Hepatocyte (in vitro differentiated cells): ENCODE measurements at regions not wholly inside any gene's neighbourhood (a gene's known extent, or its start where the extent isn't known, plus 50 kb on each side); places are given as distances from the start of the nearest gene placed in this dataset.
A peak's percentile ranks its signal among the peaks of the same experiment; 100 is the strongest.

Source experiments
- DNase-seq: peaks from one replicate; pipeline ENCODE4 v3.0.0-alpha.2; 2016; ENCODE audit warnings: low spot score
- H2AFZ ChIP-seq: fragments of 200-600 bp; sonication (generic); 2 replicates; pipeline ENCODE4 v1.6.0; 2016; ENCODE audit warnings: antibody characterized with exemption, mild to moderate bottlenecking
- H3K27ac ChIP-seq: fragments of 200-600 bp; sonication (generic); 2 replicates; pipeline ENCODE4 v1.5.1; 2016; ENCODE audit warnings: mild to moderate bottlenecking
- H3K27me3 ChIP-seq: fragments of 200-600 bp; sonication (generic); 2 replicates; pipeline ENCODE4 v1.6.1; 2016
- H3K36me3 ChIP-seq: fragments of 200-600 bp; sonication (generic); replicated peaks from 2 replicates; pipeline ENCODE4 v1.5.1; 2016; ENCODE audit warnings: low read depth; ENCODE audit not compliant: insufficient read depth
- H3K4me1 ChIP-seq: fragments of 200-600 bp; sonication (generic); 2 replicates; pipeline ENCODE4 v1.5.1; 2016; ENCODE audit warnings: mild to moderate bottlenecking, moderate library complexity; ENCODE audit not compliant: insufficient read depth
- H3K4me2 ChIP-seq: fragments of 200-600 bp; sonication (generic); 2 replicates; pipeline ENCODE4 v1.6.0; 2016
- H3K4me3 ChIP-seq: fragments of 200-600 bp; sonication (generic); 2 replicates; pipeline ENCODE4 v1.5.1; 2016; ENCODE audit warnings: mild to moderate bottlenecking
- H3K79me2 ChIP-seq: fragments of 200-600 bp; sonication (generic); 2 replicates; pipeline ENCODE4 v1.6.0; 2017; ENCODE audit warnings: mild to moderate bottlenecking
- H3K9me2 ChIP-seq: fragments of 200-600 bp; sonication (generic); replicated peaks from 2 replicates; pipeline ENCODE4 v1.6.0; 2017; ENCODE audit warnings: mild to moderate bottlenecking; ENCODE audit not compliant: insufficient read depth
- H3K9me3 ChIP-seq: fragments of 200-600 bp; sonication (generic); 2 replicates; pipeline ENCODE4 v1.5.1; 2016; ENCODE audit warnings: low read depth, mild to moderate bottlenecking
- H4K20me1 ChIP-seq: fragments of 200-600 bp; sonication (generic); 2 replicates; pipeline ENCODE4 v1.6.0; 2016; ENCODE audit warnings: mild to moderate bottlenecking; ENCODE audit not compliant: insufficient read depth, poor library complexity, severe bottlenecking
- EZH2 ChIP-seq: fragments of 200-600 bp; sonication (generic); IDR thresholded peaks from 2 replicates; pipeline ENCODE4 v1.6.1; 2016; ENCODE audit warnings: antibody characterized with exemption, mild to moderate bottlenecking, borderline replicate concordance
- EZH2phosphoT487 ChIP-seq: fragments of 200-600 bp; sonication (generic); IDR thresholded peaks from one replicate; pipeline ENCODE4 v1.6.1; 2018; ENCODE audit warnings: antibody characterized with exemption, mild to moderate bottlenecking, low read depth, moderate library complexity; ENCODE audit not compliant: unreplicated experiment, severe bottlenecking
- WGBS: methylation state at CpG from one replicate; pipeline ENCODE4 v1.1.6; 2016; ENCODE audit warnings: low lambda C conversion rate; ENCODE audit errors: missing lambda C conversion rate; 5-methylcytosine and 5-hydroxymethylcytosine counted together
- TF ChIP-seq, protein P1 (sequence below): fragments of 200-600 bp; sonication (generic); IDR thresholded peaks from 2 replicates; pipeline ENCODE4 v1.5.1; 2016; ENCODE audit warnings: antibody characterized with exemption, mild to moderate bottlenecking; ENCODE audit not compliant: poor library complexity

DNA sequence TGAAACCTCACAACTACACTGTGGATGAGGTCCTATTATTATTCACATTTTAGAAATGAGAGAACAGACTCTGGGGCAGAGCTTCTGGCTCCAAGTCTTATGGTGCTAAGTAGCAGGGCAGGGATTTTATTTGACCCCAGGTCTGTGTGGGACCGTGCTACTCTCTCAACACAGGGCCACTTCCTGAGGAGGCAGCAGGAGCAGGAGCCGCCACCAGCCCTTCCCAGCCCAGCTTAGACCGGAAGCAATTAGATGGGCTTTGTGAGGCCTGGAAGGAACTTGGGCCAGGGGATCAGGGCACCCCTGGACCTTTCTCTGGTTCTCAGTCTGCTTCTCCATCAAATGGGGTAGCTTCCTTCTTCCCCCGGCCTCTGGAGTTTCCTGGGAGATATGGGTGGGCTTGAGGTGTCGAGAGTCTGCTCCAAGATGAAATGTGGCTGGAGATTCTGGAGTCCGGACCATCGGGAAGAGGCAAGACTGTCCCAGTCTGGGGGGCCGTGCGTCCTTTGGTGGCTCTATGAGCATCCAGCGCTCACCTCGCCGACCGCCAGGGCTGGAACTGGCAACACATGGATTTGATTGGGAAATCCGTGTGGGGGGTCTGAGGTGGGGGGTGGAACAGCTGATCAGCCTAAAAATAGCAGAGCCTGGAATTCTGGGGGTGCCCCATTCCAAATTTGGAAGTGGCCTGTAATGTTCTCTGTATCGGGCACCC, 136.8 kb downstream of the FOXD2 start:
- H3K9me3 ChIP-seq, result no peaks in the 10 kb centered on the region
- no peaks in the 10 kb centered on the region for H3K36me3 ChIP-seq
- peak overlapping the region; percentile 20 for H3K27ac ChIP-seq
- no peak for DNase-seq
- H4K20me1 ChIP-seq, result no peaks in the 10 kb centered on the region
- 82% methylated on average over 14 of the region's 15 CpGs for WGBS
- H2AFZ ChIP-seq, result no peak overlapping the region
- TF ChIP-seq, protein P1, sequence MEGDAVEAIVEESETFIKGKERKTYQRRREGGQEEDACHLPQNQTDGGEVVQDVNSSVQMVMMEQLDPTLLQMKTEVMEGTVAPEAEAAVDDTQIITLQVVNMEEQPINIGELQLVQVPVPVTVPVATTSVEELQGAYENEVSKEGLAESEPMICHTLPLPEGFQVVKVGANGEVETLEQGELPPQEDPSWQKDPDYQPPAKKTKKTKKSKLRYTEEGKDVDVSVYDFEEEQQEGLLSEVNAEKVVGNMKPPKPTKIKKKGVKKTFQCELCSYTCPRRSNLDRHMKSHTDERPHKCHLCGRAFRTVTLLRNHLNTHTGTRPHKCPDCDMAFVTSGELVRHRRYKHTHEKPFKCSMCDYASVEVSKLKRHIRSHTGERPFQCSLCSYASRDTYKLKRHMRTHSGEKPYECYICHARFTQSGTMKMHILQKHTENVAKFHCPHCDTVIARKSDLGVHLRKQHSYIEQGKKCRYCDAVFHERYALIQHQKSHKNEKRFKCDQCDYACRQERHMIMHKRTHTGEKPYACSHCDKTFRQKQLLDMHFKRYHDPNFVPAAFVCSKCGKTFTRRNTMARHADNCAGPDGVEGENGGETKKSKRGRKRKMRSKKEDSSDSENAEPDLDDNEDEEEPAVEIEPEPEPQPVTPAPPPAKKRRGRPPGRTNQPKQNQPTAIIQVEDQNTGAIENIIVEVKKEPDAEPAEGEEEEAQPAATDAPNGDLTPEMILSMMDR, result no peak
- TF ChIP-seq EZH2phosphoT487, result no peak
- TF ChIP-seq EZH2, result no peak
- no peak overlapping the region for H3K4me3 ChIP-seq
- H3K4me2 ChIP-seq, result no peak overlapping the region
- H3K9me2 ChIP-seq, result no peaks in the 10 kb centered on the region
- no peaks in the 10 kb centered on the region for H3K27me3 ChIP-seq
- no peaks in the 10 kb centered on the region for H3K79me2 ChIP-seq
- peaks cover 29% of the 10 kb centered on the region for H3K4me1 ChIP-seq

DNA sequence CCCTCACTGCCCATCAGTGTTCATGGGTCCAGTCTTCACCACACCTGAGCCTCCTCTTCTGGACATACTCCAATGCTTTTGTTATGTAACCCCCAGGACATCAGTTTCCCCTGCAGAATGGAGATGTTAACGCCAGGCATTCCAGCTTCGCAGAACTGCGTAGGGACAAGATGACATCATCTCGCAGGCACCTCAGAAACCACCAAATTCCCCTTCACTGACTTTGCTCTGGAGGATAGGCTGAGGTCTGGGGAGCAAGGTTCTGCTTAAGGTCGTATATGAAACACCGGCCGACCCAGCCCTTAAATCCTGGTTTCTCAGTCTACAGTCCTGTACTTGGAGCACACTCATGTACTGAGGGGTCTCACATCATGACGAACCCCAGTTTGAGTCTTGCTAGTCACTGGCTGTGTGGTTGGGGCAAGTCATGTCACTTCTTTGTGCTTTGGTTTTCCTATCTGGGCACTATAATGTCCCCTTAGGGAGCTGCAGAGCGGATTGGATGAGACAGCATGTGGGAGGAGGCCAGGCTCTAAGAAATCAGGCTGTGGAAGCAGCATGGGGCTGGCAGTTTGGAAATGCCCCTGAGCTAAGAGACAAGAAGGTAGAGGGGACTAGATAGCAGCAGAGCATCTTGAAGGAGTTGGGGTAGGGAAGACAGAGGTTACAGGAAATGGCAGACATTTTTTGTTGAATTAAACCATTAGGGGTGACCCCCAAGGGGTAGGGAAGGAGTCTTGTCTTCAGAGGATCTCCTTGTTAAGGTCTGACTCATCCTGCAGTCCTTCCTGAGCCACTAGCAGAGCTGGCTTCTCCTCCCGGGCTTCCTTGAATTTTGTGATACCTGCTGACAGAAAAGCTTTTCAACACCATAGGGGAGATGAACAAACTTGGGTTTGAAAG, 138.3 kb downstream of the FOXD2 start:
- H3K4me2 ChIP-seq, result no peak overlapping the region
- DNase-seq, result no peak
- no peaks in the 10 kb centered on the region for H3K27me3 ChIP-seq
- H2AFZ ChIP-seq, result no peak overlapping the region
- H3K36me3 ChIP-seq, result no peaks in the 10 kb centered on the region
- H4K20me1 ChIP-seq, result no peaks in the 10 kb centered on the region
- peak overlapping the region; percentile 36 for H3K27ac ChIP-seq
- no peaks in the 10 kb centered on the region for H3K79me2 ChIP-seq
- H3K9me3 ChIP-seq, result no peaks in the 10 kb centered on the region
- no peaks in the 10 kb centered on the region for H3K9me2 ChIP-seq
- peaks cover 20% of the 10 kb centered on the region for H3K4me1 ChIP-seq
- TF ChIP-seq EZH2phosphoT487 (no peak), EZH2 (no peak)
- TF ChIP-seq, protein P1, result no peak
- no peak overlapping the region for H3K4me3 ChIP-seq
- WGBS, result 86% methylated on average over 10 of the region's 10 CpGs

DNA sequence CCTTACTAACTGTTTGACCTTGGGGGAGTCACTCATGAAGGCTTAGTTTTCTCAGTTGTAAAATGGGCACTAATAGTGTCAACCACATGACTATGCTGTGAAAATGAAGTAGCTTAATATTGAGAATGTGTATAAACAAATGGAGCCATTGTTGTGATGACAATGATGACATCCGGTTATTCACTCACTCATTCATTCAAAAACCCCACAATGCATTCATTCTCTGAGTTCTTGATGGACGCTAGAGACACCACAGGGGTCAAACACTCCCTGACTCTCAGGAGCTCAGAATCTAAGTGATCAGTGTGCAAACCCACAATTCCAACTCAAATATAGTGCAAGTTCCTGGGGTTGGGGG, 138.9 kb downstream of the FOXD2 start:
- Histone ChIP-seq H3K4me2 (no peak overlapping the region), H3K4me3 (no peak overlapping the region), H3K36me3 (no peaks in the 10 kb centered on the region), H3K9me3 (no peaks in the 10 kb centered on the region), H3K27me3 (peaks cover 2% of the 10 kb centered on the region), H4K20me1 (no peaks in the 10 kb centered on the region), H3K9me2 (no peaks in the 10 kb centered on the region), H3K27ac (no peak overlapping the region), H2AFZ (no peak overlapping the region), H3K4me1 (peaks cover 20% of the 10 kb centered on the region), H3K79me2 (no peaks in the 10 kb centered on the region)
- no peak for TF ChIP-seq EZH2
- TF ChIP-seq, protein P1, result no peak
- TF ChIP-seq EZH2phosphoT487, result no peak
- DNase-seq, result no peak
- 77% methylated on average over 2 of the region's 2 CpGs for WGBS
